GM10248 (cell line): ENCODE measurements at regions not wholly inside any gene's neighbourhood (a gene's known extent, or its start where the extent isn't known, plus 50 kb on each side); places are given as distances from the start of the nearest gene placed in this dataset.

Experiments
- CTCF ChIA-PET: fragments of 300-600 bp; sonication (Branson Sonifier 250); formaldehyde crosslinking; extraction: SDS; loops from one replicate; lab custom pipeline; 2021; ENCODE audit warnings: antibody characterized with exemption; lab: Yijun Ruan, JAX
- POLR2A ChIA-PET: fragments of 350-650 bp; sonication (Branson Sonifier 250); formaldehyde crosslinking; extraction: SDS; loops from one replicate; lab custom pipeline; 2020; ENCODE audit warnings: antibody characterized with exemption; lab: Yijun Ruan, JAX
- DNase-seq: peaks from one replicate; pipeline ENCODE4 v3.0.0; 2012; ENCODE audit errors: extremely low spot score
- CTCF ChIP-seq: IDR thresholded peaks from 2 replicates; pipeline ENCODE4 v1.5.1; 2012; ENCODE audit warnings: mild to moderate bottlenecking, low read depth; ENCODE audit errors: extremely low read depth, missing control alignments, control extremely low read depth

GRCh38 chr16:87138738-87139267 is 178.4 kb downstream of the C16orf95 start:
- CTCF ChIA-PET = no interaction called here
- no peak for DNase-seq
- TF ChIP-seq CTCF = no peak
- POLR2A ChIA-PET = no interaction called here

GRCh38 chr16:87140211-87141200 is 176.7 kb downstream of the C16orf95 start:
- no peak for TF ChIP-seq CTCF
- CTCF ChIA-PET = interaction anchor here (1.0 kb wide), 1 partner anchor 18 kb away, joined by 3 read pairs; no protein-coding TSS in a partner anchor
- POLR2A ChIA-PET = no interaction called here
- DNase-seq = no peak

GRCh38 chr16:87141402-87141801 is 175.8 kb downstream of the C16orf95 start:
- ChIA-PET POLR2A (no interaction called here), CTCF (interaction anchor here (1.0 kb wide), 1 partner anchor 19 kb away, joined by 3 read pairs; no protein-coding TSS in a partner anchor)
- TF ChIP-seq CTCF = no peak
- no peak for DNase-seq

GRCh38 chr16:87143661-87144121 is 173.5 kb downstream of the C16orf95 start:
- no peak for TF ChIP-seq CTCF
- ChIA-PET CTCF (interaction anchor here (0.7 kb wide), 1 partner anchor 48 kb away, joined by 3 read pairs; no protein-coding TSS in a partner anchor), POLR2A (no interaction called here)
- DNase-seq = no peak

GRCh38 chr16:87144232-87144631 is 173.0 kb downstream of the C16orf95 start:
- no peak for DNase-seq
- CTCF ChIA-PET = no interaction called here
- TF ChIP-seq CTCF = no peak
- POLR2A ChIA-PET = no interaction called here
